Thyroid gland (tissue), 4 donors: ENCODE measurements at regions not wholly inside any gene's neighbourhood (a gene's known extent, or its start where the extent isn't known, plus 50 kb on each side); places are given as distances from the start of the nearest gene placed in this dataset.

Source experiments
- DNase-seq, 2 donors: peaks; one replicate each; pipeline ENCODE4 v3.0.0-alpha.2; 2019
- H3K27ac ChIP-seq, 3 donors: fragments of 200-600 bp; sonication (generic); 1 replicate in 2 of 3; 2 replicates in 1 of 3; pipeline ENCODE4 v1.5.1; 2016 to 2019; ENCODE audit warnings: mild to moderate bottlenecking in 1 of 3, moderate library complexity in 1 of 3
- H3K27me3 ChIP-seq: fragments of 200-600 bp; sonication (generic); one replicate; pipeline ENCODE4 v1.5.1; 2019
- H3K36me3 ChIP-seq, 2 donors: fragments of 200-600 bp; sonication (generic); one replicate each; pipeline ENCODE4 v1.5.1; 2016 to 2019
- H3K4me1 ChIP-seq, 2 donors: fragments of 200-600 bp; sonication (generic); one replicate each; pipeline ENCODE4 v1.5.1; 2017 to 2019
- H3K4me3 ChIP-seq, 3 donors: fragments of 200-600 bp; sonication (generic); replicated peaks in 1 of 3; 1 replicate in 2 of 3; 2 replicates in 1 of 3; pipeline ENCODE4 v1.5.1; 2016; ENCODE audit warnings: mild to moderate bottlenecking in 1 of 3
- H3K9me3 ChIP-seq: fragments of 200-600 bp; sonication (generic); one replicate; pipeline ENCODE4 v1.5.1; 2017
- CTCF ChIP-seq, 6 experiments: fragments of 200-600 bp in 3 of 6; fragments of 450-650 bp in 3 of 6; sonication (generic) in 3 of 6; IDR thresholded peaks; one replicate each; pipeline ENCODE4 v1.5.1; 2016 to 2019; ENCODE audit warnings: antibody characterized with exemption in 6 of 6, mild to moderate bottlenecking in 2 of 6, inconsistent platforms in 1 of 6, moderate library complexity in 1 of 6
- POLR2A ChIP-seq, 2 donors: fragments of 450-650 bp; IDR thresholded peaks; one replicate each; pipeline ENCODE4 v1.6.1; 2017; ENCODE audit warnings: antibody characterized with exemption in 2 of 2, mild to moderate bottlenecking in 2 of 2, moderate library complexity in 1 of 2
- WGBS, 2 donors: methylation state at CpG; one replicate each; pipeline ENCODE4 v1.1.5; 2017; 5-methylcytosine and 5-hydroxymethylcytosine counted together
- intact Hi-C: fragments of 100-400 bp; cut with DNase I; formaldehyde crosslinking; loops from one replicate; pipeline ENCODE4 v1.15.1; 2023

DNA sequence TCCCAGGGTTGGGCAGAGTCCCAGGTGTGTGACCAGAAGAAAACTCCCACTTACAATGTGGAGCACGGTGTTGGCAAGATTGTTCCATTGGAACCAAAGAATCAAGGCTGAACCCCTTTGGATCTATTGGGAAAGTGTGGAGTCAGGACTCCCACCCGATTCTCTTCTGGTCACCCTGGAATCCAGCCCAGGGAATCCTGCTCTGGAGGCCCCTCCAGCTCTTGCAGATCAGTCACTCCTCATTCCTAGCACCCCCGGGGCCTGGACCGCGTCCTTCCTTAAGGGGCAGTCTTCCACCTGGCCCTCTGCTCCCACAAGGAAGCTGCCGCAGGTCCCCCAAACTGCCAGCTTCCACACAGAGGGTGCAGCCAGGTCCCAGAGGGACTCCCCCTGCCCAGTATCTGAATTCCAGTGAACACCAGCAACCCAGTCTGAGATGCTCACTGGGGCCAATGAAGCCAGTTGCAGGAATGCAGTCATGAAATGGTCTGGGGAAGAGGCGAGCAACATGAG lies 170.1 kb downstream of the GADD45G start:
- H3K4me3 ChIP-seq: no peak overlapping the region
- no peak for DNase-seq
- no peak for TF ChIP-seq POLR2A (IDR thresholded peaks at IDR 0.05)
- TF ChIP-seq CTCF (IDR thresholded peaks at IDR 0.05): no peak
- H3K4me1 ChIP-seq: no peaks in the 10 kb centered on the region
- intact Hi-C loops: no loop called here
- no peaks in the 10 kb centered on the region for H3K27me3 ChIP-seq
- no peaks in the 10 kb centered on the region for H3K36me3 ChIP-seq
- WGBS, 2 donors: 95 to 96% methylated on average over 6 to 7 of the region's 7 CpGs
- H3K9me3 ChIP-seq: no peaks in the 10 kb centered on the region
- H3K27ac ChIP-seq: no peak overlapping the region

DNA sequence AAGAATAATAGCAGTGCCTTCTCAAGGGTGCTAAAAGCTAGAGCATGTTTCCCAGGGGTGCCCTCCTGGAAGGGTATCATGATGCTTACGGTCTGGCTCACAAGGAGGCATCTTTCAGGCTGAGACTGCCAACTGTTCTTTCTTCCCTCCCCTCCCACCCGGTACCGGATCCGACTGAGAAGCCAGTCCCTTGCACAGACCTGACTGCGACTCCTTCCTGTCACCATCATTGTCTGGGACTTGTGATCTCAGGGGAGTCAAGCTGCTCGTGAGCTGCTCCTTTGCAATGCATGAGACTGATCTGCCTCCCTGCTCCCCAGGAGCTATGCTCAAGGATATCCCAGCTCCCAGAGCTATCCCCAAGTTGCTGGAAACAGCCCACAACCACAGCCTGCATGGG lies 170.8 kb downstream of the GADD45G start:
- Histone ChIP-seq H3K9me3 (no peaks in the 10 kb centered on the region), H3K27ac (no peak overlapping the region), H3K4me1 (no peaks in the 10 kb centered on the region), H3K27me3 (no peaks in the 10 kb centered on the region), H3K36me3 (no peaks in the 10 kb centered on the region), H3K4me3 (no peak overlapping the region)
- no peak for DNase-seq
- WGBS, 2 donors: 84% methylated on average over 4 to 6 of the region's 6 CpGs
- intact Hi-C loops: no loop called here
- TF ChIP-seq POLR2A (IDR thresholded peaks at IDR 0.05) (no peak), CTCF (IDR thresholded peaks at IDR 0.05) (no peak)

GRCh38 chr9:89776795-89777525 lies 172.1 kb downstream of the GADD45G start:
- intact Hi-C loops: no loop called here

GRCh38 chr9:89777544-89777943 lies 172.7 kb downstream of the GADD45G start:
- H3K27me3 ChIP-seq: no peaks in the 10 kb centered on the region
- DNase-seq: no peak
- H3K4me3 ChIP-seq: no peak overlapping the region
- TF ChIP-seq CTCF (IDR thresholded peaks at IDR 0.05) (no peak), POLR2A (IDR thresholded peaks at IDR 0.05) (no peak)
- H3K4me1 ChIP-seq: no peaks in the 10 kb centered on the region
- intact Hi-C loops: no loop called here
- H3K36me3 ChIP-seq: no peaks in the 10 kb centered on the region
- no peaks in the 10 kb centered on the region for H3K9me3 ChIP-seq
- 56 to 79% methylated on average over 5 to 6 of the region's 6 CpGs for WGBS, 2 donors
- H3K27ac ChIP-seq: no peak overlapping the region

More at GRCh38 chr9:89776795-89777525, 172.1 kb downstream of the GADD45G start:
- no peaks in the 10 kb centered on the region for H3K27me3 ChIP-seq
- H3K4me3 ChIP-seq: no peak overlapping the region
- H3K9me3 ChIP-seq: no peaks in the 10 kb centered on the region
- WGBS, 2 donors: 83 to 84% methylated on average over 11 of the region's 11 CpGs
- H3K27ac ChIP-seq: no peak overlapping the region
- no peaks in the 10 kb centered on the region for H3K36me3 ChIP-seq
- H3K4me1 ChIP-seq: no peaks in the 10 kb centered on the region
- DNase-seq: no peak
- TF ChIP-seq CTCF (IDR thresholded peaks at IDR 0.05) (no peak), POLR2A (IDR thresholded peaks at IDR 0.05) (no peak)
